HL-60 (cell line): ENCODE measurements at regions not wholly inside any gene's neighbourhood (a gene's known extent, or its start where the extent isn't known, plus 50 kb on each side); places are given as distances from the start of the nearest gene placed in this dataset.

Experiments used
- DNase-seq, 2 experiments: peaks; one replicate each; pipeline ENCODE4 v3.0.0-alpha.2; 2010 to 2020; ENCODE audit warnings: low read depth in 1 of 2, low spot score in 1 of 2
- H3K27ac ChIP-seq: fragments of 250-450 bp; sonication (Bioruptor Pico); replicated peaks from 2 replicates; pipeline ENCODE4 v1.5.1; 2020; ENCODE audit warnings: mild to moderate bottlenecking, moderate library complexity
- H3K27me3 ChIP-seq: fragments of 250-450 bp; sonication (Bioruptor Pico); 2 replicates; pipeline ENCODE4 v1.5.1; 2021; ENCODE audit warnings: mild to moderate bottlenecking, moderate library complexity; ENCODE audit not compliant: insufficient read depth, poor library complexity, severe bottlenecking
- H3K4me3 ChIP-seq: replicated peaks from 2 replicates; pipeline ENCODE4 v1.5.1; 2011; ENCODE audit warnings: mild to moderate bottlenecking, control low read depth, low read length; ENCODE audit not compliant: insufficient read depth
- GABPA ChIP-seq: IDR thresholded peaks from 2 replicates; pipeline ENCODE4 v1.6.1; 2012; ENCODE audit warnings: low read depth
- POLR2AphosphoS5 ChIP-seq: IDR thresholded peaks from 2 replicates; pipeline ENCODE4 v1.6.1; 2012; ENCODE audit warnings: low read depth
- SPI1 ChIP-seq: IDR thresholded peaks from 2 replicates; pipeline ENCODE4 v1.6.1; 2012; ENCODE audit warnings: low read depth, mild to moderate bottlenecking, borderline replicate concordance
- TF ChIP-seq, protein P1 (sequence below): IDR thresholded peaks from 2 replicates; pipeline ENCODE4 v1.6.1; 2012; ENCODE audit warnings: low read depth; ENCODE audit not compliant: insufficient replicate concordance
- TF ChIP-seq, protein P2 (sequence below): IDR thresholded peaks from one replicate; pipeline ENCODE4 v1.5.1; 2011; ENCODE audit warnings: low read length, control low read depth, inconsistent platforms; ENCODE audit not compliant: insufficient read depth

DNA sequence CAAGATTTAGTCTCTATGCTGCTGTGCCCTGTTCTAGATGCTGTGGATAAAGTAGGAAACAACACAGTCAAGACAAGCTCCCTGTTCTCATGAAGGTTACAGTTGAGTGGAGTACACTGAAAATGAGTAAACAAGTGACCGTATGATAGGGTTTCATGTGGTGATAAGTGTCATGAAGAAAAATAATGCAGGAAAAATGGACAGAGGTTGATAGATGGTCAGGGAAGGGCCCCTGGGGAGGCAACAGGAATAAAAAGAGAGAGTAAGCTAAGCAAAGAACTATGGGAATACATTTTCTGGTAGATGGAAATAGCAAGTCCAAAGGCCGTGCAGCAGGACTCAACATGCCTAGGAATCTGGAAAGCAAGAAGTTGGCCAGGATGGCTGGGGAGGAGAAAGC, 394.0 kb downstream of the DTHD1 start:
- H3K27ac ChIP-seq: no peak overlapping the region
- no peak for DNase-seq
- no peak overlapping the region for H3K4me3 ChIP-seq
- TF ChIP-seq, protein P1, sequence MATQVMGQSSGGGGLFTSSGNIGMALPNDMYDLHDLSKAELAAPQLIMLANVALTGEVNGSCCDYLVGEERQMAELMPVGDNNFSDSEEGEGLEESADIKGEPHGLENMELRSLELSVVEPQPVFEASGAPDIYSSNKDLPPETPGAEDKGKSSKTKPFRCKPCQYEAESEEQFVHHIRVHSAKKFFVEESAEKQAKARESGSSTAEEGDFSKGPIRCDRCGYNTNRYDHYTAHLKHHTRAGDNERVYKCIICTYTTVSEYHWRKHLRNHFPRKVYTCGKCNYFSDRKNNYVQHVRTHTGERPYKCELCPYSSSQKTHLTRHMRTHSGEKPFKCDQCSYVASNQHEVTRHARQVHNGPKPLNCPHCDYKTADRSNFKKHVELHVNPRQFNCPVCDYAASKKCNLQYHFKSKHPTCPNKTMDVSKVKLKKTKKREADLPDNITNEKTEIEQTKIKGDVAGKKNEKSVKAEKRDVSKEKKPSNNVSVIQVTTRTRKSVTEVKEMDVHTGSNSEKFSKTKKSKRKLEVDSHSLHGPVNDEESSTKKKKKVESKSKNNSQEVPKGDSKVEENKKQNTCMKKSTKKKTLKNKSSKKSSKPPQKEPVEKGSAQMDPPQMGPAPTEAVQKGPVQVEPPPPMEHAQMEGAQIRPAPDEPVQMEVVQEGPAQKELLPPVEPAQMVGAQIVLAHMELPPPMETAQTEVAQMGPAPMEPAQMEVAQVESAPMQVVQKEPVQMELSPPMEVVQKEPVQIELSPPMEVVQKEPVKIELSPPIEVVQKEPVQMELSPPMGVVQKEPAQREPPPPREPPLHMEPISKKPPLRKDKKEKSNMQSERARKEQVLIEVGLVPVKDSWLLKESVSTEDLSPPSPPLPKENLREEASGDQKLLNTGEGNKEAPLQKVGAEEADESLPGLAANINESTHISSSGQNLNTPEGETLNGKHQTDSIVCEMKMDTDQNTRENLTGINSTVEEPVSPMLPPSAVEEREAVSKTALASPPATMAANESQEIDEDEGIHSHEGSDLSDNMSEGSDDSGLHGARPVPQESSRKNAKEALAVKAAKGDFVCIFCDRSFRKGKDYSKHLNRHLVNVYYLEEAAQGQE: no peak
- no peak for TF ChIP-seq POLR2AphosphoS5
- TF ChIP-seq, protein P2, sequence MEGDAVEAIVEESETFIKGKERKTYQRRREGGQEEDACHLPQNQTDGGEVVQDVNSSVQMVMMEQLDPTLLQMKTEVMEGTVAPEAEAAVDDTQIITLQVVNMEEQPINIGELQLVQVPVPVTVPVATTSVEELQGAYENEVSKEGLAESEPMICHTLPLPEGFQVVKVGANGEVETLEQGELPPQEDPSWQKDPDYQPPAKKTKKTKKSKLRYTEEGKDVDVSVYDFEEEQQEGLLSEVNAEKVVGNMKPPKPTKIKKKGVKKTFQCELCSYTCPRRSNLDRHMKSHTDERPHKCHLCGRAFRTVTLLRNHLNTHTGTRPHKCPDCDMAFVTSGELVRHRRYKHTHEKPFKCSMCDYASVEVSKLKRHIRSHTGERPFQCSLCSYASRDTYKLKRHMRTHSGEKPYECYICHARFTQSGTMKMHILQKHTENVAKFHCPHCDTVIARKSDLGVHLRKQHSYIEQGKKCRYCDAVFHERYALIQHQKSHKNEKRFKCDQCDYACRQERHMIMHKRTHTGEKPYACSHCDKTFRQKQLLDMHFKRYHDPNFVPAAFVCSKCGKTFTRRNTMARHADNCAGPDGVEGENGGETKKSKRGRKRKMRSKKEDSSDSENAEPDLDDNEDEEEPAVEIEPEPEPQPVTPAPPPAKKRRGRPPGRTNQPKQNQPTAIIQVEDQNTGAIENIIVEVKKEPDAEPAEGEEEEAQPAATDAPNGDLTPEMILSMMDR: no peak
- no peak for TF ChIP-seq GABPA
- TF ChIP-seq SPI1: no peak
- no peaks in the 10 kb centered on the region for H3K27me3 ChIP-seq

DNA sequence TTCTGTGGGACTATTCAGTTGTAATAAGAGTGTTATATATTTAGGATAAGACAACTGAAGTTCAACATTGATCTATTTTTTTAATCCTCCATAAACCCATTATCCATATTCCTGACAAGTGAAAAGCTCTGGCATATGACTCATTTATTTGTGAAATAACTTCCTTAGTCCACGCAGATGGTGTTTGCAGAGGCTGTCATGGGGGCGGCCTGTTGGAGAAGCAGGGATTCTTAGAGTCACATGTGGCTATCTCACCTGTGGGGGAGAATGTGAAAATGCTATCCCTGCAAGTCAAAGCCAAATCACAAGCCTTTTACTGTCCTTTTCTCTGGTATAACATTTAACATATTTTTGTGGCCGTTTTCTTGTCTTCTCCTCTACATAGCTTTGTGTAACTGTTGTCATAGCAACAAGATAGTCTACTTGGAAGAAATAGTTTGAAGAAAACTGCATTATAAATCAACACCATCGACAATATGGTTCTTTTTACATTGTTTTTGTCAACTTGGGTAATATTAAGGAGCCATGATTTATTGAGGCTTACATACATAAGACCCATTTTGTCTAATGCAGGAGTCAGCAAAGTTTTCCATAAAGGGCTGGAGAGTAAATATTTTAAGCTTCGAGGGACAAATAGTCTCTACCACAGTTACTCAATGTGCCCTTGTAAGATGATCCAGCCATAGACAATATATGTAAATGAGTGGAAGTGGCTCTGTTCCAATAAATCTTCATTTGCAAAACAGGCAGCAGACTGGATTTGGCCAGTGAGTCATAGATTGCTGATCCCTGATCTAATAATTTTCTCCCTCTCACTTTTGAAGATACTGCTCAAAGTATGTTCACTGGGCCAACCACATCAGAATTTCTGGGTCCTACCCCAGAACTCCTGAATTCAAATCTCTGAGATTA, 395.0 kb downstream of the DTHD1 start:
- H3K27me3 ChIP-seq: no peaks in the 10 kb centered on the region
- no peak for DNase-seq
- no peak overlapping the region for H3K4me3 ChIP-seq
- H3K27ac ChIP-seq: no peak overlapping the region
- TF ChIP-seq, protein P2: no peak
- TF ChIP-seq POLR2AphosphoS5 (no peak), SPI1 (no peak), GABPA (no peak)
- TF ChIP-seq, protein P1: no peak

DNA sequence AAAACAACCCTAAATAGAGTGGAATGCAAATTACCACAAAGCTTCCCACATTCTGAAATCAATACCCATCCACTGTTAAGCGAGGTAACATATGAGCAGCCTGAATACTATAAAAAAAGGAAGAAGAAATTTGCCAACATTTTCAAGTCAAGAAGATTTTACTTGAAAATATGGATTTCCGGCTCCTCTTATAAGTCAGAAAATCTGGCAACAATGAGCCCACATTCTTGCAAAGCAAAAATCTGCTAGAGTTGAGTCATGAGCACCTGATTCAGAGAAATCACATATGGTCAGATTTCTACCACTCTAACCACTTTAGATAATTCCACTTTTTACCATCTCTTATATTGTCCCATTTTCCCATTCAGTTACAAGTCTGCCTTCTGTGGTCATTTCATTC, 395.7 kb downstream of the DTHD1 start:
- DNase-seq: no peak
- no peak overlapping the region for H3K27ac ChIP-seq
- H3K4me3 ChIP-seq: no peak overlapping the region
- TF ChIP-seq SPI1: no peak
- TF ChIP-seq, protein P1: no peak
- TF ChIP-seq, protein P2: no peak
- TF ChIP-seq POLR2AphosphoS5: no peak
- no peak for TF ChIP-seq GABPA
- no peaks in the 10 kb centered on the region for H3K27me3 ChIP-seq
